ENCODE measurements at regions not wholly inside any gene's neighbourhood (a gene's known extent, or its start where the extent isn't known, plus 50 kb on each side); places are given as distances from the start of the nearest gene placed in this dataset.
"Not testable (repeated sequence)": the region's sequence is repeated elsewhere in the genome, so short reads cannot be mapped to it uniquely, and the experiment has no call there.

DNA sequence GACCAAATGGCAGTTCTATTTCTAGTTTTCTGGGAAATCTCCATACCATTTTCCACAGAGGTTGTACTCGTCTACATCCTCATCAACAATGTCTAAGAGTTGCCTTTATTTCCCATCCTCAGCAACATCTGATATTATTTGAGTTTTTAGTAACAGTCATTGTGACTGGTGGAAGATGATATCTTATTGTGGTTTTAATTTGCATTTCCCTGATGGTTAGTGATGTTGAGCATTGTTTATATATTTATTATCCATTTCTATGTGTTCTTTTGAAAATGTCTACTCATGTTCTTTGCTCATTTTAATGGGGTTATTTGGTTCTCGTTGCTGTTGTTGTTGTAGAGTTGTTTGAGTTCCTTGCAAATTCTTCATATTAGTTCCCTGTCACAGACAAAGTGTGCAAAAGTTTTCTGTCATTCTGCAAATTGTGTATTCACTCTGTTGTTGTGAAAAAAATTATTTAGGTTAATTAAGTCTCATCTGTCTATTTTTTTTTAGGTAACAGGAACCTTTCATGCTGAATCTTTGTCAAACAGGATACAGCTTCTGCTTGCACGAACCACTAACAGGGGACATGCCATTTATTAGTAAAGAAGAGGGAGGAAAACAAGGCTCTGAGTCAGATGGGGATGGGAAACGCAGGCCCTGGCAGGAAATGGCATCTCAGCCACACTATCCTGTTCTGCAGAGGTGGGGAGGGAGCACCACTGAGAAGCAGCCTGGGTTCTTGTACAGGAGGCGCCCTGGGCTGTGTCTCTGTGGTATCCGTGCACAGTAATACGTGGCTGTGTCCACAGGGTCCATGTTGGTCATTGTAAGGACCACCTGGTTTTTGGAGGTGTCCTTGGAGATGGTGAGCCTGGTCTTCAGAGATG, 1196.7 kb downstream of the TMEM121 start:
- H3K27me3 ChIP-seq (replicated peaks); DNase-seq; H3K4me3 ChIP-seq (ENCODE audit: low read depth, low read length); H3K36me3 ChIP-seq (replicated peaks); in situ Hi-C loops (cut with HindIII; ENCODE audit: low pct_ligation_motif_present, low sequenced_read_pairs); H3K27ac ChIP-seq: not testable (repeated sequence)

DNA sequence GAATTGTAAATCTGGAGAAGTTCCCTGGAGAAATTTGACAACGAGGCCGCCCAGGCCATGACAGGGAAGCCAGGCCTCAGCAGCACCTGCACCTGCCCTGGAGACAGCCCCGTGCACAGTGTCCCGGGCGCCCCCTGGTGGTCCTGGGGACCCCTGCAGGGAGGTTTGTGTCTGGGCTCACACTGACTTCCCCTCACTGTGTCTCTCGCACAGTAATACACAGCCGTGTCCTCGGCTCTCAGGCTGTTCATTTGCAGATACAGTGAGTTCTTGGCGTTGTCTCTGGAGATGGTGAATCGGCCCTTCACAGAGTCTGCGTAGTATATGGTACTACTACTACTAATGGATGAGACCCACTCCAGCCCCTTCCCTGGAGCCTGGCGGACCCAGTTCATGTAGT, 1201.6 kb downstream of the TMEM121 start:
- DNase-seq: not testable (repeated sequence)

DNA sequence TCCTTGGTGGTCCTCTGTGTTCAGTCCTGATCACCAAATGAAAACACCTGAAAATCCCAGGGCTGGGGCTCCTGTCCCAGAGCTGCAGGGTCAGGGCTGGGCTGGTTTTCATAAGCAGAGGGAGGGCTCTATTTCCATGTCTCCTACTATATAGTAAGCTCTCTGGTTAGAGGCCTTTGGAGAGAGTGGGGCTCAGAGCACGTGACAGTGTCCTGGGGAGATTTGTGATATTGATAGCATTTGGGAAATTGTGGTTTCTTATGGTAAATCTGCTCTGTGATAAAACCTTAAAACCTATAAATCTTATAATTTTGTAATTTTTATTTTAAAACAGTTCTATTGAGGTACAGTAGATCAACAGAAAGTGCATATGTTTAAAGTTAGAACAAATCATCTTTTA, 1202.2 kb downstream of the TMEM121 start:
- TF ChIP-seq, protein P1, sequence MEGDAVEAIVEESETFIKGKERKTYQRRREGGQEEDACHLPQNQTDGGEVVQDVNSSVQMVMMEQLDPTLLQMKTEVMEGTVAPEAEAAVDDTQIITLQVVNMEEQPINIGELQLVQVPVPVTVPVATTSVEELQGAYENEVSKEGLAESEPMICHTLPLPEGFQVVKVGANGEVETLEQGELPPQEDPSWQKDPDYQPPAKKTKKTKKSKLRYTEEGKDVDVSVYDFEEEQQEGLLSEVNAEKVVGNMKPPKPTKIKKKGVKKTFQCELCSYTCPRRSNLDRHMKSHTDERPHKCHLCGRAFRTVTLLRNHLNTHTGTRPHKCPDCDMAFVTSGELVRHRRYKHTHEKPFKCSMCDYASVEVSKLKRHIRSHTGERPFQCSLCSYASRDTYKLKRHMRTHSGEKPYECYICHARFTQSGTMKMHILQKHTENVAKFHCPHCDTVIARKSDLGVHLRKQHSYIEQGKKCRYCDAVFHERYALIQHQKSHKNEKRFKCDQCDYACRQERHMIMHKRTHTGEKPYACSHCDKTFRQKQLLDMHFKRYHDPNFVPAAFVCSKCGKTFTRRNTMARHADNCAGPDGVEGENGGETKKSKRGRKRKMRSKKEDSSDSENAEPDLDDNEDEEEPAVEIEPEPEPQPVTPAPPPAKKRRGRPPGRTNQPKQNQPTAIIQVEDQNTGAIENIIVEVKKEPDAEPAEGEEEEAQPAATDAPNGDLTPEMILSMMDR (IDR thresholded peaks at IDR 0.05; ENCODE audit: low read depth, low read length, missing control alignments): no peak
- no peak for DNase-seq
- H3K4me3 ChIP-seq (ENCODE audit: low read depth, low read length): no peak overlapping the region
- in situ Hi-C loops (cut with HindIII; ENCODE audit: low pct_ligation_motif_present, low sequenced_read_pairs): no loop called here
- no peak overlapping the region for H3K27ac ChIP-seq
- no peaks in the 10 kb centered on the region for H3K36me3 ChIP-seq (replicated peaks)
- H3K27me3 ChIP-seq (replicated peaks): no peaks in the 10 kb centered on the region

More for the DNA sequence above, 1201.6 kb downstream of the TMEM121 start:
- H3K4me3 ChIP-seq (ENCODE audit: low read depth, low read length); H3K36me3 ChIP-seq (replicated peaks); H3K27ac ChIP-seq; H3K27me3 ChIP-seq (replicated peaks); in situ Hi-C loops (cut with HindIII; ENCODE audit: low pct_ligation_motif_present, low sequenced_read_pairs): not testable (repeated sequence)

DNA sequence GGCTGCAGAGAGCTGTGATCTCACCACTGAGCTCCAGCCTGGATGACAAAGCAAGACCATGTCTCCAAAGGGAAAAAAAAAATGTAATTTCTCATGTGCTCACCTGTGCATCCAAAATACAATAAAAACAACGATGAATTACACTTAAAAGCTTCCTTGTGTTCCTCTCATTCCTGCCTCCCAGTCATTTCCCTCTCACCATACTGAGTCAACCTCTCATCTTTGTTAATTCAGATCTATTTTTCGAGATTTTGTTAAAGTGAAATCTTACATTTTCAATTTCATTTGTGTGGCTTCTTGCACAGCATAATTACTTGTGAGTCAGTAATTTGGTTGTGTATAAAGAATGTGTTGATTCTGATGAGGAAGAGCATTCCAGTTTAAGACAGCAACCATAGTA, 1203.2 kb downstream of the TMEM121 start:
- DNase-seq: no peak
- Histone ChIP-seq H3K36me3 (replicated peaks) (no peaks in the 10 kb centered on the region), H3K27me3 (replicated peaks) (no peaks in the 10 kb centered on the region), H3K4me3 (ENCODE audit: low read depth, low read length) (no peak overlapping the region), H3K27ac (no peak overlapping the region)
- in situ Hi-C loops (cut with HindIII; ENCODE audit: low pct_ligation_motif_present, low sequenced_read_pairs): no loop called here
- TF ChIP-seq, protein P1 (IDR thresholded peaks at IDR 0.05; ENCODE audit: low read depth, low read length, missing control alignments): no peak

DNA sequence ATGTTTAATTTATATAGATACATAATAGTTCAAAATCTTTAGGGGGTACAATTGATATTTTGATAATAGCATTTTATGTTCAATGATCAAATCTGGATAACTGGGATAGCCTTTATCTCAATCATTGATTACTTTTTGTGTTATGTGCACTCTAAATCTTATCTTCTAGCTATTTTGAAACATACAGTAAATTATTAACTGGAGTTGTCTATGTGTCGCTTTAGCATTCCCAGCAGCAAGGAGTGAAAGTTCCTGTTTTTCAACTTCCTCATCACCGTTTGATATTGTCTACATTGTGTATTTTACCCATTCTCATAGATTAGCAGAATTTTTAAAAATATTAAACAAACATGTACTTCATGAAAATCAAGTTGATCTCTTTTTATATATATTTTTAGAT, 1207.4 kb downstream of the TMEM121 start:
- H3K27ac ChIP-seq: no peak overlapping the region
- no peak for DNase-seq
- H3K36me3 ChIP-seq (replicated peaks): no peaks in the 10 kb centered on the region
- no peaks in the 10 kb centered on the region for H3K27me3 ChIP-seq (replicated peaks)
- TF ChIP-seq, protein P1 (IDR thresholded peaks at IDR 0.05; ENCODE audit: low read depth, low read length, missing control alignments): no peak
- no peak overlapping the region for H3K4me3 ChIP-seq (ENCODE audit: low read depth, low read length)
- in situ Hi-C loops (cut with HindIII; ENCODE audit: low pct_ligation_motif_present, low sequenced_read_pairs): no loop called here

DNA sequence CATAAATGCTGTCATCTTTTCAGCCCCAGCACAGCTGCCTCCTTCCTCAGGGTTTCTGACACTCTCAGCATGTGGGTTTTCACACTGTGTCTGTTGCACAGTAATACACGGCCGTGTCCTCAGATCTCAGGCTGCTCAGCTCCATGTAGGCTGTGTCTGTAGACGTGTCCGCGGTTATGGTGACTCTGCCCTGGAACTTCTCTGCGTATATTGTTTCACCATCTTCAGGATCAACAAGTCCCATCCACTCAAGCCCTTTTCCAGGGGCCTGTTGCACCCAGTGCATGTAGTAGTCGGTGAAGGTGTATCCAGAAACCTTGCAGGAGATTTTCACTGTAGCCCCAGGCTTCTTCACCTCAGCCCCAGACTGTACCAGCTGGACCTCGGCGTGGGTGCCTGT, 1210.6 kb downstream of the TMEM121 start:
- Histone ChIP-seq H3K4me3 (ENCODE audit: low read depth, low read length) (no peak overlapping the region), H3K27ac (no peak overlapping the region)
- DNase-seq: no peak

More for the DNA sequence above, 1210.6 kb downstream of the TMEM121 start:
- no peaks in the 10 kb centered on the region for H3K27me3 ChIP-seq (replicated peaks)
- in situ Hi-C loops (cut with HindIII; ENCODE audit: low pct_ligation_motif_present, low sequenced_read_pairs): no loop called here
- TF ChIP-seq, protein P1 (IDR thresholded peaks at IDR 0.05; ENCODE audit: low read depth, low read length, missing control alignments): no peak
- no peaks in the 10 kb centered on the region for H3K36me3 ChIP-seq (replicated peaks)

Measured in brain microvascular endothelial cell (primary cell).